ENCODE measurements at regions not wholly inside any gene's neighbourhood (a gene's known extent, or its start where the extent isn't known, plus 50 kb on each side); places are given as distances from the start of the nearest gene placed in this dataset.

DNA sequence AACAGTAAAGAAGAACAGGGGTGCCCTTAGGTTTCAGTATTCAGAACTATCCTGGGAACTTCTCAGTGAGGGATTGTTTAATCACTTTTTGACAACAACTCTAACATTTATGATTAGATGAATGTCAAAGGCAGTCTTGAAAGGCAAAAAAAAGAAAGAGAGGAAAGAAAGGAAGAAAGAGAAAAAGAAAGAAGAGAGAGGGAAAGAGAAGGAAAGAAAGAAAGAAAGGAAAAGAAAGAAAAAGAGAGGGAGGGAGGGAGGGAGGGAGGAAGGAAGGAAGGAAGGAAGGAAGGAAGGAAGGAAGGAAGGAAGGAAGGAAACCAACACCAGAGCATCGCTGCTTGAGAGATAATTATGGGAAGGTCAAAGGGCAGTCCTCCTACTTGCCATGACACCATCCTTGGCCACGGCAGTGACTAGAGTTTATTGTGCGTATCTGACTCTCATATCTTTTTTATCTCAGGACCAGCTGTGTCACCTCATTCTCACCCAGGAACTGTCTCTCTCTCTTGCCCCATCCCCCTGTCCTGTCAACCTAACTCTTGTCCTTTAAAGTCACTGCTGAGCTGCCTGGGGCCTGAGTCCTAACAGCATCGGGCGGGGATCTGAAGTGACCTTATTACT, 96.8 kb upstream of the ATXN1 start:
- DNase-seq = no peak

DNA sequence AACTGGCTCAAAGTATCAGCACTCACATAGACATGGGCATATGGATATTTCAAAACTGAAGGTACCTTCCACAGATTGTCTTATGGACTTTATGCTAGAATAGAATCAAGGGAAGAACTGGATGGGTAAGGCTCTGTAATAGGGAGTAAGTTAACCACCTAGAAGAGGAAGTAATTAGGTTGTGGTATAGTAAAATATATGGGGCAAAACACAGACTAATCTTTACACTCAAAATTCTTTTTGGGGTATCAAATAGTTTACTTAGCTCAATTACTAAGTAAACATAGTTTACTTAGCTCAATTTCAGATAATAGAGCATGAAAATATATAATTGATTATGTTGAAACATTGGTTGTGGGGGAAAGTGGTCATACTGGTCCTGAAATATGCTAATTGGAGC, 94.2 kb upstream of the ATXN1 start:
- no peak for DNase-seq

DNA sequence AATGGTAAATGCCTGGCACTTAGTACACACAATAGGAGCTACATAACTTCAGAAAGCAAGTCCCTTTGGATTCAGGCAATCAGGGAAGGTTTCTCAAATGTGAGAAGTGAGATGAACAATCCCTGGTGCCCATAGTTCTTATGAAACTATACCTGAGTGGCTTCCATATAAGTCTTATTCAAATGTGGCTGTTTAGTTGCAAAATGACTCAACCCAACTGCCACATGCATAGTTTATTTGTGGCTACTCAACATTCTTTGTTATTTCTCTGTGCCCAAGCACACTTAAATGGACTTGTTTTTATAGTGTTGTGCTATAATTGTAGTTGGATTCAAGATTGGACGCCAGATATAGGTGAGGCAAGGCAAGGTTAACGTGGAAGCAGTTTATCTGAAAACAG, 93.7 kb upstream of the ATXN1 start:
- no peak for DNase-seq

DNA sequence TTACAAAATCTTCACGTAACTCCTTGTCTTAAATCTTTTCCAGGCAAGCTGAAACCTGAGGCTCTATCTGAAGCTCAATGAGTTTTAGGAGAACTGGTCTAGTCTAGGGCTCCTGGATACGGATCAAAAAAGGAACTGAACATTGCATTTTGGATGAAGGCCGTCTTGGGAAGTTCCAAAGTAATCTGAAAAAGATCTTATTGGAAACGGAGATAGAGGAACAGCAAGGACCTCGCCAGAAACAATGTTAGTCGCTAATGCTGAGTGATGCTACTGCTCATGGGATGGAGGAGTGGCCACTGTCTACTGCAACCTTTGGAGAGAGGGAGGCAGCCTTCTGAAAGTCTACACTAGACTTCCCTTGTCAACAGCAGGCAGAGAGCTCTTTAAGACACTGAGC, 91.4 kb upstream of the ATXN1 start:
- no peak for DNase-seq

DNA sequence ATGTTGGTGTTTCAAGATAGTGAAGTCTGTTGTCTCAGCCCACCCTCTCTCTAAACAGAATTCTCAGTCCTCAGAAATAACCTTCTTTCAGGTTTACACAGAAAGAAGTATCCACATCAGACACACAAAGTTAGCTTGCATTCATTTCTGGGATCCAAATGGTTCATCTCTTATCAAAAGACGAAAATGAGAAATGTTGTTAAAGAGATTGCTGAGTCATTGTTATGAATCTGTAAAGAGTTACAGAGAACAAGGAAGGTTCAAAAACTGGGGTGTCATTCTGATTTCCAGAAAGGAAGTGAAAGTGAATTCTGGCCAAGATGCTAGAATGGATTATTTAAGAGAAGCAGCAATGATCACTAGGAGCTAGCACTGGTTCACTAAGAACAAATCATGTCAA, 90.5 kb upstream of the ATXN1 start:
- DNase-seq = no peak

DNA sequence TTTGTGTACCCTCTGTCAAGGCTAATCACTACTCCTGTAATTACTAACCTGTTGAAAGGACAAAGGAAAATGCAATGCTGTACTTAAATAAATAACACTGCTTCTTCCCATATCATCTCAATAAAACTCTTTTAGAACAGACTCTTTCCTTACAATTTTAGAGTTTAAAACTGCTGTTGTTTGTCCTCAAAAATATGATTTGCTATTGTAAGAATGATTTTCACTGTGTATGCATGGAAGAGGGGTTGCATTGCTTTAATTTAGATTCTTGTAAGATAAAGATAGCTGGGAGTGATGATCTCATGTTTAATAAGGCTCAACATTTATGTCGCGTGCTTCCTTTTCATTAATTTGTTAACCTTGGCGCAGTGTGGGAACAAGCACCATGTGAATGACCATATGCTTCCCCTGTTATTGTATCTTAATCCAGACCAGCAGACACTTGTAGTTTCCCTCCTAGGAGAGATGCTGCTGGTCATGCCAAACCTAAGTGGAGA, 89.8 kb upstream of the ATXN1 start:
- no peak for DNase-seq

DNA sequence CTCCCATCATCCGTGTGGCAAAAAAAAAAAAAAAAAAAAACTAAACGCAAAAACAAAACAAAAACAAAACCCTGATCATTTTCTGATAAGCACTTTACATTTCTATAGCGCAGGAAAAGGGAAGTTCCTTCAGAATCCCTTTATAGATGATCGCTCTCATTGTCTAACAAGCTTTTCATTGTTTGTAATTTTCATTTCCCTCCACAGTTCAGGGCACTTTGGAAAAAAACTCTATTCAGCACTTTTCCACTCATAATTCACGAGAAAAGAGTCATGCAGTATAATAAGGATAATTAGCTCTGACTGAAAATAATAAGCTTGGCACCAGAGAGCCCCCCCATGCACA, 89.4 kb upstream of the ATXN1 start:
- DNase-seq = no peak

DNA sequence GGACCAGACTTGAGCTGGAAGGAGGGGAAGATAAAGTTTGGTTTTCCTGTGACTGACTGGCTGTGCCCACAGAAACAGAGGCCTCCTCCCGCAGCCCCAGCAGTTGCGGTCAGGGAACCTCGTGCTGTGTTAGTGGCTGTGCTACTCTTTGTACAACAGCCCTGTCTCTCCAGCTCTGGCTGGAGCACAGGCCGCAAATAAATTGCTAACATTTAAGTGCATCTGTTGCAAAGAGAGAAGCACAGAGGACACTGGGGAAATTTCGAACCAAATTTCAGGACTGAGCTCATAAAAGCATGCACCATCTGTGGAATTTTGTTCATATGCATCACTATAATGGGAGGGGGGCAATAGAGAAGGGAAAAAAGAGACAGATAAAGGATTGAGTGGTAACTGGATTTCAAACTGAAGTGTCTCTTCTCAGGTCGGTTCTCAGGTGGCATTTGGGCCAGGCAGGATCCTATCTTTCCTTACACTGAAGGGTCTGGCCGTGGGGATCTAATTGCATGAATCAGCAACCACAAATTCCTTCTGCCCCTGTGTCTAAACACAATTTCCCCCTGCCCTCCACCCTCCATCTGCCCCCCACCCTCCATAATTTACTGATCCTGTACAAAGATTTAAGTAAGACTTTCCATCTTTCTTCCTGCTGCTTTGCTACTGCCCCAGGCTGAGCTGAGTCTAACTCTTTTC, 88.9 kb upstream of the ATXN1 start:
- DNase-seq = no peak

DNA sequence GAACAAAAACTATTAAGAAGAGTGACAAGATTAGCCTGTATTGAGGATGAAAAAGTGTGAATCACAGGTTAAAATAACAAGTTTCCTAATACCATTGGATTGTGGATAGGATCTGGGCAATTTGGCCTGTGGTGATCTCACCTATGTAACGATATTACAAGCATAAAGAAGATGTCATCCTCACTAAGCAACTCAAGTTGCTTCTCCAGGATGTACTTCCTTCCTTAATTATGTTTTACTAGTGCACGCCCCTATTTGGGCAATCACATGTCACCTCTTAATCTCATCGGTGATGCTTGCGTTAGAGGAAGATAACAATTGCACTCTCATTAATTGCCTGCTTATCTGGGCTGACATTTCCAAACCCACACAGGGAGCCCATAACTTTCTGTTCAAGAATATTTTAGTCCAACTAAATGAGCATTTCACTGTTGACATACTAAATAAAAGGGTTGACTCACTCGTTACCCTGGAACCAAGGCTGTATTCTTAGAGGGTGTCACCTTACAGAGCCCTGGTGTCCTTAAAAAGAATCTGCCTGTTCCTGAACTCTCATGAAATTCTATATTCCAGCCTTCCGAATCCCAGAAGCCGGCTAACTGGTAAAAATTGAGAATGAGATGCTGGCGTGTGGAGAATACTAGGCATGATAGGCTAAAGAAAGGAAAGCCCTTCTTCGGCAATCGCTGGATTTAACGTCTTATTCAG, 88.2 kb upstream of the ATXN1 start:
- DNase-seq = no peak

DNA sequence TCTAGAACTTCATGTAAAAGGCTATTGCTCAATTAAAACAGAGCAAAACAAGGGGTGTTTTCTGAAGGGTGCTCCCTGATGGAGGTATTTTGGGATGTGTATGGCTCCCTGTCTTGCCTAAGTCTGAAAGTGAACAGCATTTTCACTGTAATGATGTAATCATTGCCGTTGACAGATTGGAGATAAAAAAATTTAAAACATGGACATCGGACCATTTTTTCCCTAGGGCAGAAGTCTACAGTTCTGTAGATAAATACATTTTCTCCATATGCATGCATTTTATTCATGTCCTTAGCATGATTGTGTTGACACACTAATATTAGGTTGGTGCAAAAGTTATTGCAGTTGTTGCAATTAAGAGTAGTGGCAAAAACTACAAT, 85.1 kb upstream of the ATXN1 start:
- no peak for DNase-seq

DNA sequence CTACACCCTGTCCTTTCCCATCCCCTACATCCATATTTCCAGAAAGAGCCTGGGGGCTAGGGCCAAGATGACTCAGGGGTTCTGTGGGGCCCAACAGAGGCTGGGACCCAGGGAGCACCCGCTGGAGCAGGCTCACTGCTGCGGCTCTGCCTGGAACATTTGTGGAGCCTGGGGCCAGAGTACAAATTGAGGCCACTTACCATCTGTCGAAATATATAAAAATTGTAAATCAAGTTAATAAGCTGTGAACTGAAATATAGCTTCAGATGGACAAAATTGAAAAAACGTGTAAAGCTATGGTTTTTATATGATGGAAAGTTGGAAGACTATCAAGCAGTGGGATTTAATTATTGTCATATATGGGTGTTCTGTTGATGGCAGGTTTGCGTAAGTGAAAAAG, 82.9 kb upstream of the ATXN1 start:
- no peak for DNase-seq

DNA sequence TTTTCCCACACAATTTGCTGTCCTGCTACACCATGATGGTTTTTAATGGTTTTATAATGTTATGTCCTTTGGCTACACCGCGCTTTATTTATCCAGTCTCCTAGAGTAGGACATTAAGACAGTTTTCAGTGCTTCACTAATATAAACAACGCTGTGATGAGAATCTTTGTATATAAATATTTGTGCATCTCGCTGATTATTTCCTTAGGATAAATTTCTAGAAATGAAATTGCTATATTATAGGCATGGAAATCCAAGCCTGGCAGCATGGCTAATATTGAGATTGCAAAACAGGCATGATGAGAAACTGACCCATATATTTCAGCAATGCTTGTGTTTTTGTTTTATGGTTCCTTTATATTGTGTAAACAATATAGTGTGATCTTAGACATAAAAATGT, 81.4 kb upstream of the ATXN1 start:
- DNase-seq = no peak

DNA sequence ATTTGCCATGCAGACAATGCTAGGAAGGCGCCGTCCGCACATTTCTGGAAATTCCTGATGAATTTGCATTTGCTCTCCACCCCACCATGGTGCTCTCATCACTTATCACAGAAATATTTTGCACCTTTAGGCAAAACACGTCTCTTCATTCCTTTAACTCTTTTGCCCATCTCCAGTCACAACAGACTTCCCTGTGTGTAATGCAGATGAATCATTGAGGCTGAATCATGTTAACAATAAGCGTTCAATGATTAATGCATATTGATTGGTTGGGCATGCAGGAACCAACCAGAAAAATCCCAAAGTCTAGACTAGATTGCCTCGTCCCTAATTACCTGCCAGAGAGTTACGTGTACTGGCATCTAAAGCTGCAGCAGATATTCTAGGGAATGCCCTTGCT, 80.0 kb upstream of the ATXN1 start:
- DNase-seq = no peak

DNA sequence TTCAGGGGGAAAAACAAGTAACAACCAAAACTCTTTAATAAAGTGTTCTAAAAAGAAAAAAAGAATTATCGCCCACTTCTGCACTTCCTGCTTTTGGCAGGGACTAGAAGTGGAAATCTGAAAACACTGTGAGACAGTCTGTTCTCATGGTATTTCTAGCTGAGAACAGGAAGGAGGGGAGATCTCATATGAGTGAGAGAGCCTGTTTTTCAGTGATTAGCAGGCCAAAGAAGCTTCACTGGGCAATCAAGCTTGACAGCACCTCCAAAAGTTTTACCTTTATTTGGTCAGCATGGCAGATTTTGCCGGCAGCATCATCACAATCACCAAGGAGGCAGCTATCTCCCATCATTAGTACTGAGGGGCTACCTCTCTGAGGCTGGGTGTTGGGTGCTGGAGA, 79.5 kb upstream of the ATXN1 start:
- DNase-seq = peak in 2 of 58 donors; percentile 8 to 43

DNA sequence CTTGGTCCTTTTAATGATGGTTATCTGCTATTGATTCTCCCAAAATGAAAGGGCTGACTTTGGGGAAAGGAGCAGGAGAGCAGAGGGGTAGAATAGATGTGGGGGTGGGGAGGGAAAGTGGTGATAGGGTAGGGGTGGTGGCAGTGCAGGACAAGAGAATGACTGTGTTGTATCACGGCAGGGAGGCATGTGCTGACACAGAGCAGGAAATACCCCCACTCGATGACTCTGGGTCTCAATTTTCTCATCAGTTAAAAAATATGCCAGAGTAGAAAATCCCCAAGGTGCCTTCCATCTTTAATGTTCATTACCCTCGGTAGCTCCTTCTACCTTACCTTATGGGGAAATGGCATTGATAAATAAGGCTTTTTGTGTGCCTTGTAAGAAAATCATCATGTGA, 79.0 kb upstream of the ATXN1 start:
- no peak for DNase-seq

DNA sequence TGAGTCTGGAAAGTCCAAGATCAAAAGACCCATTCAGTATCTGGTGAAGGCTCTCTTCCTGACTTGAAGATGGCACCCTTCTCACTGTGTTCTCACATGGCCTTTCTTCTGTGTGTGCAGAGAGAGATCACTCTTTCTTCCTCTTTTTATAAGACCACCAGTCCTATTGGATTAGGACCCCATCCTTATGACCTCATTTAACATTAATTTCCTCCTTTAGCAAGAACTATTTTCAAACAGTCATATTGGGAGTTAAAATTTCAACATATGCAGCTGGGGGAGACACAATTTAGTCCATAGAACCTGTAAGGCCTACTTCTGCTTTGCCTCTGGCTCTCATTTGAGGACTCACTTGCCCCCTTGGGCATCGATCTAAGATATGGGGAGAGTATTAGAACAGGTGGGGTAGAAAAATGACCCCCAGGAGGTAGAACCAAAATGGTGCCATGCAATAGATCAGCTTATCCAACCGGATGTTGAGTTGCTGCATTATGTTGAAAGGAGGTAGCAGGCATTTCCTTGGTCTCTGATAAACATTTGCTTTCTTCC, 78.4 kb upstream of the ATXN1 start:
- no peak for DNase-seq

DNA sequence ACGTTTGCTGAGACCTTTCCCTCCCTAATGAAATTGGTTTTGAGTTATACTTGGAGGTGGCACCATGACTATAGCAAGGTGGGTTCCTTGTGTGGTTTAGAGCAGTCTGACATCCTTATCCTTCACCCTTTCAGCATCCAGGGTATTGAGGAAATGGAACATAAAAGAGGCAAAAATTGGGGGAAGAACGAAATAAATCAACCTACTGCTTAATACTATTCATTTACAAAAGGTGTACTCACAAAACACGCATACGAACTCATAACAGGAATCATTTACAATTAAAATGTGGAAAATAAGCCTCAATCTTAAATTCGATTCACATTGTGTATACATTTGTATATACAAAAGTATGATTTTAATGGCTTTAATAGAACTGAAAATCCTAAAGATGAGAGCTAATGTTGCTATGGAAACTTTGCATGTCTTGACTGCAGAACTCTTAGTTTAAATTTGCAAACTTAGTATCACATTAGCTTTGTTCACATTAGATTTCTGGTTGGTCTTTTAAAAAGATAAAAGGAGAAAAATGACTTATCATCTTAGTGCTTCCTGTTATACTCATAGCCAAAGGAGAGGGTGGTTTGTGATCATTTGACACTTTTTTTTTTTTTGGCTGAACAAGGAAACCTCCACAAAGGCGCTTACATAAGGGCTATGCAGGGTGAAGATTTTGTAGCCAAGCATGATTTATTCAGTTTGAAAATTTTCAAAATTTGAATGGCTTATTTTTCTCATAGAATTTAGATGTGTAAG, 76.1 kb upstream of the ATXN1 start:
- no peak for DNase-seq

DNA sequence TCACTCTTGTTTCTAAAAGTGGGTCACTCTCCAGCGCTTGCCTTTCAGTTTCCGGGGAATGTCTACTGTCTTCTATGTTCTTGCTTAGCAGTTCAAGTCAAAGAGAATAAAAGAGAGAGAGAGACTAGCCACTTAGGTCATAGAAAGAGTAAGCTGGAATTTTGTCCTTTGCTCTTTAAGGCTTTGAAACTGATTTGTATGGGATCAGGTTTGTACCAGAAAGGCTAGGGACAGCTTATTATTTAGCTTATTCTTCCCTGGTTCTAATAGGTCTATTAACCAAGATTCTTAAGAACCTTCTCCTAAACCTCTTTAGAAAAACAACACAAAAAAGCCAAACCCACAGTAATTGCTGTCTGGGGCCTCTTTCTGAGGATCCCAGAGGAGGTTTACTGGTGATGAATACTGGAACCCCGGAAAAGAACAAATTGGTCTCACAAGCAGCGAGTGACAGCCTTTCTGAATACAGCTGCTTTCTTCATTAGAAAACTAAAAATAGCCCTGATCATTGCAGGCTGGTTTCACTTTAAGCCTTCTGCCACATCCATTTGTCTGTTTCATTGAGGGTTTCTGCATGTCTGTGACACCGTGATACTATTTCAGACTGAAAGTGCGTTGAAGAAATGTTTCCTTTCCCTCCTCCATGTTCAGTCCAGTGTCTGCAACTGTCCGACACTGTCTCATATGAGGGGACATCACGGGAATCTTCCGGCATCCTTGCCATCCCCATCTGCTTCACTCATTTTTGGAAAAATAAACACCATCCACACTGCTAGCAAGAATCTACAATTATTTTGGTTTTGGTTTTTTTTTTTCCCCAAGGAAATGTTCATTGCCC, 75.1 kb upstream of the ATXN1 start:
- peak in 4 of 58 donors; percentile 9 to 27 (median 19) for DNase-seq

DNA sequence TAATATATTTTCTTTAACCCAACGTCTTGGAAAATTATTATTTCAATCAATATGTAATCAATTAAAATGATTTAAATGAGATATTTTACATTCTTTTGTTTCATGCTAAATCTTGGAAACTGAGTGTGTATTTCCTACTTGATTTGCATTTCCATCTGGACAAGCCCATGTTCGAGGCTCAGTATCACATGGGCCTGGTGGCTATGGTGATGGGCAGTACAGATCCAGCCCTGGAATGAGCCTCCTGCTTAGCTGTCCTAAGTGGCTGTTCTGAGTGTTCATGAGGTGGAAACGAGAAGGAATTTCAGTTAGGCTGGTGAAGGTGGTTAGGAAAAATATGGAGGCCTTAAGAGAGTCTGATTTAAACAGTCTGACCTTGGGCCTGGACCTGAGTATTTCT, 73.0 kb upstream of the ATXN1 start:
- no peak for DNase-seq

DNA sequence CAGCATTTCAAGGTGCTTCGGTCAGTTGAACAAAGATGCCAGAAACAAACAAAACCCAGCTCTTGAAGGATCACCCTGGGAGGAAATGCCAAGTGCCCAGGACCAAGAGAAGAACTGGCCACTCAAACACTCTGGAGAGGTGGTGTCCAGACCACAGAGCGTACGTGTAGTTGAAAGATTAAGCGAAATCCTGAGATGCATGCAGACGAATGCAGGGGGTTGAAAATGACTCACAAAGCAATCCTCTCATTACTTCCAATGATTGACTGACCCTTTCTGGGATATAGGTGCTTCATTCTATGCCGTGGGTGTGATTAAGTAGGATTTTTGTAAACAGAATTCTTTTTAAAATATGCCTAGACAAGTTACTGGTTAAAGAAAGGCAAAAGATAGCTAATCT, 71.5 kb upstream of the ATXN1 start:
- DNase-seq = no peak

DNA sequence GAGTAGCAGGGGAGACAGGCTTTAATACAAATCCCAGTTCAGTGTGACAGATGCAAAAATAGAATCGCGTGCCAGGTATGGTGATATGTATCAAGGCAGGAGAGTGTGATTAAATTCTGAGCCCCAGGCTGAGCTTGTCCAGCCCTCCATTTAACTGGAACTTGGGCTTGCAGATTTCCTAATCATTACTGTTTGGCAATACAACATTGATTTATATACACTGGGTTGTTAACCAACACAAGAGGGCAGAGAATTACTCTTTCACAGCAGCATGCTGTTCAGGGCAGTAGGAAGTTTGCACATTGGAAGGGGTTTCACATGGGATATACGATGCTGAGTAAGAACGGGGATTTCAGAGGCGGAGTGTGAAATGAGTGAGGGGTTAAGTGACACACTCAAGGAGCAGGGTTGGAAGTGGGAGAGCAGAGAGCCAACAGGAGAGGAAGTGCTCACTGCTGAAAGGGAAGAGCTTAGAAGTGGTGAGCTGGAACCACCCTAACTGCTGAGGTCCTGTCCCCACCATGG, 70.8 kb upstream of the ATXN1 start:
- DNase-seq = no peak
